Thoracic aorta (tissue), 2 donors: ENCODE measurements at regions not wholly inside any gene's neighbourhood (a gene's known extent, or its start where the extent isn't known, plus 50 kb on each side); places are given as distances from the start of the nearest gene placed in this dataset.

ENCODE experiments used
- ATAC-seq: fragments of 150-250 bp; one replicate; pipeline ENCODE4 v1.8.0; 2017; ENCODE audit warnings: low read depth; ENCODE audit not compliant: insufficient number of reproducible peaks, low FRiP score
- DNase-seq: peaks from one replicate; pipeline ENCODE4 v3.0.0-alpha.2; 2020; ENCODE audit warnings: low spot score
- H3K27ac ChIP-seq, 2 donors: fragments of 200-600 bp; sonication (generic); 1 replicate in 1 of 2; 2 replicates in 1 of 2; pipeline ENCODE4 v1.5.1; 2016; ENCODE audit warnings: mild to moderate bottlenecking in 2 of 2, moderate library complexity in 2 of 2
- H3K27me3 ChIP-seq: fragments of 200-600 bp; sonication (generic); replicated peaks from 2 replicates; pipeline ENCODE4 v1.6.0; 2016; ENCODE audit warnings: mild to moderate bottlenecking; ENCODE audit not compliant: insufficient read depth
- H3K36me3 ChIP-seq: fragments of 200-600 bp; sonication (generic); one replicate; pipeline ENCODE4 v1.5.1; 2016
- H3K4me1 ChIP-seq, 2 donors: fragments of 200-600 bp; sonication (generic); 1 replicate in 1 of 2; 2 replicates in 1 of 2; pipeline versions ENCODE4 v1.5.1 to v1.6.0; 2016; ENCODE audit warnings: low read depth in 2 of 2, mild to moderate bottlenecking in 1 of 2; ENCODE audit not compliant: control insufficient read depth in 1 of 2
- H3K4me3 ChIP-seq: fragments of 200-600 bp; sonication (generic); 2 replicates; pipeline ENCODE4 v1.5.1; 2016; ENCODE audit warnings: mild to moderate bottlenecking
- H3K9me3 ChIP-seq: fragments of 200-600 bp; sonication (generic); 2 replicates; pipeline ENCODE4 v1.5.1; 2016
- TF ChIP-seq, protein P1 (sequence below): fragments of 200-600 bp; sonication (generic); IDR thresholded peaks from one replicate; pipeline ENCODE4 v1.5.1; 2019; ENCODE audit warnings: antibody characterized with exemption

DNA sequence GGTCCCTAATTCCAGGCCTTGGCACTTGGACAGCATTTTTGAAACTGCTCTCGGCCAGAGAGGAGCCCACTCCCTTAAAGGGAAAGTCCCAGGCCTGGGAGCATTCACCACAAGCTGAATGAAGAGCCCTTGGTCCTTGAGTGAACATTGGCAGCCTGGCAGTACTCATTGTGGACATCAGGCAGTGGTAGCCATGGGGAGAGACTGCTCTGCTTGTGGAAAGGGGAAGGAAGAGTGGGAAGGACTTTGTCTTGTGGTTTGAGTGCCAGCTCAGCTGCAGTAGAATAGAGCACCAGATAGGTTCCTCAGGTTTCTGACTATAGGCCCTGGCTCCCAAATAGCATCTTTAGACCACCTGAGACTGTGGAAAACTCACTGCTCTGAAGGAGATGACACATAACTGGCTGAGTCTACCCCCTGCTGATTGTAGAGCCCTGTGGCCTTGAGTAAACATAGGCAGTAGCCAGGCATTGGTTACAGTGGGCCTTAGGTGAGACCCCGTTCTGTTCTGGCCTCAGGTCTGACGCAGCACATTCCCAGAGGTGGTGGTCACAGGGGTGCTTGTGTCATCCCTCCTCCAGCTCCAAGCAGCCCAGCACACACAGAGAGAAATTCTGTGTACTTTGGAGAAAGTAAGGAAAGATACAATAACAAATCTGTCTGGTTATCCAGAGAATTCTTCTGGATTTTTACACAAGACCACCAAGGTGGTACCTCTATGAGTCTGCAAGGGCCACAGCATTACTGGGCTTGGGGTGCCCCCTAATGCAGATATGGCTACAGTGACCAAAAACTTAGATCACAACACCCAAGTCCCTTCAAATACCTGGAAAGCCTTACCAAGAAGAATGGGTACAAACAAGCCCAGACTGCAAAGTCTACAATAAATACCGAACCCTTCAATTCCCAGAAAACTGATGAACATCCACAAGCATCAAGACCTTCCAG is 153.8 kb downstream of the GNAI1 start:
- Histone ChIP-seq H3K36me3 (no peaks in the 10 kb centered on the region), H3K9me3 (no peaks in the 10 kb centered on the region), H3K27me3 (no peaks in the 10 kb centered on the region), H3K27ac (no peak overlapping the region), H3K4me1 (no peaks in the 10 kb centered on the region), H3K4me3 (no peak overlapping the region)
- no peak for ATAC-seq
- DNase-seq = no peak
- TF ChIP-seq, protein P1, sequence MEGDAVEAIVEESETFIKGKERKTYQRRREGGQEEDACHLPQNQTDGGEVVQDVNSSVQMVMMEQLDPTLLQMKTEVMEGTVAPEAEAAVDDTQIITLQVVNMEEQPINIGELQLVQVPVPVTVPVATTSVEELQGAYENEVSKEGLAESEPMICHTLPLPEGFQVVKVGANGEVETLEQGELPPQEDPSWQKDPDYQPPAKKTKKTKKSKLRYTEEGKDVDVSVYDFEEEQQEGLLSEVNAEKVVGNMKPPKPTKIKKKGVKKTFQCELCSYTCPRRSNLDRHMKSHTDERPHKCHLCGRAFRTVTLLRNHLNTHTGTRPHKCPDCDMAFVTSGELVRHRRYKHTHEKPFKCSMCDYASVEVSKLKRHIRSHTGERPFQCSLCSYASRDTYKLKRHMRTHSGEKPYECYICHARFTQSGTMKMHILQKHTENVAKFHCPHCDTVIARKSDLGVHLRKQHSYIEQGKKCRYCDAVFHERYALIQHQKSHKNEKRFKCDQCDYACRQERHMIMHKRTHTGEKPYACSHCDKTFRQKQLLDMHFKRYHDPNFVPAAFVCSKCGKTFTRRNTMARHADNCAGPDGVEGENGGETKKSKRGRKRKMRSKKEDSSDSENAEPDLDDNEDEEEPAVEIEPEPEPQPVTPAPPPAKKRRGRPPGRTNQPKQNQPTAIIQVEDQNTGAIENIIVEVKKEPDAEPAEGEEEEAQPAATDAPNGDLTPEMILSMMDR = no peak

DNA sequence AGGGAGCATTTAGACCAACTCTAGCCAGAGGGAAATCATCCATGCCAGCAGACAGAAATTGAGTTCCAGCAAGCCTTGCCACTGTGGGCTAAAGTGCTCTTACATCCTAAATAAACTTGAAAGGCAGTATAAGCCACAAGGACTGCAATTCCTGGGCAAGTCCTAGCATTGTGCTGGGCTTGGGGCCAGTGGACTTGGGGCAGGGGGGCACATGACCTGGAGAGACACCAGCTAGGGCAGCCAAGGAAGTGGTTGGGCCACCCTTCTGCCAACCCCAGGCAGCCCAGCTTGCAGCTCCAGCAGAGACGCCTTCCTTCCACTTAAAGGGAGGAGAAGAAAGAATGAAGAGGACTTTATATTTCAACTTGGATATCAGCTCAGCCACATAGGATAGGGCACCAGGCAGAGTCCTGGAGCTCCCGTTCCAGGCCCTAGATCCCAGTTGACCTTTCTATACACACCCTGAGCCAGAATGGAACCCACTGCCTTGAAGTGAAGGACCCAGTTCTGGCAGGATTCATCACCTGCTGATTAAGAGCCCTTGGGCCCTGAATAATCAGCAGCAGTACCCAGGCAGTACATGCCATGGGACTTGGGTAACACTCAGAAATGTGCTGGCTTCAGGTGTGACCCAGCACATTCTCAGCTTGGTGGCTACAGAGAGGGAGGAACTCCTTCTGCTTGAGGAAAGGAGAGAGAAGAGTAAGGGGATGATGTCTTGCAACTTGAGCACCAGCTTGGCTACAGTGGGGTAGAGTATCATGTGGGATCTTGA is 153.0 kb downstream of the GNAI1 start:
- ATAC-seq = no peak
- H3K4me3 ChIP-seq = no peak overlapping the region
- no peaks in the 10 kb centered on the region for H3K9me3 ChIP-seq
- H3K27me3 ChIP-seq = no peaks in the 10 kb centered on the region
- no peak overlapping the region for H3K27ac ChIP-seq
- DNase-seq = no peak
- TF ChIP-seq, protein P1 = no peak
- no peaks in the 10 kb centered on the region for H3K4me1 ChIP-seq
- no peaks in the 10 kb centered on the region for H3K36me3 ChIP-seq

DNA sequence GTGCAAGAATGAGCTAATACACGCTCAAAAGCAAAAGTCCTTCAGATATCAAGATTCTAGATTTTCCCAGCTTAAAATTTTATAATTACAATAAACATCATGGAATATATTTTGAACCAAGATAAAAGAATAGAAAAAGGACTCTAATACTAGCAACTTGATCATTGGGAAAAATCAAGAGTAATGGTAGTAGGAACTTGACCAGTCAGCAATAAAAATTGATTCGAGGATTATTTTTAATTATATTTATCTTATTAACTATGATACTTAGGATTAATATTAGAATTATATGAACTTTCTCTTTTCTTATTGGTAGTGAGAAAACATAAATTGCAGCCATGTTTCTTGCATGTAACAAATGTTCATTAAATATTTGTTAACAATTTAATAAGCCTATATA is 152.0 kb downstream of the GNAI1 start:
- ATAC-seq (no peak), DNase-seq (no peak)
- Histone ChIP-seq H3K27me3 (no peaks in the 10 kb centered on the region), H3K9me3 (no peaks in the 10 kb centered on the region), H3K4me1 (no peaks in the 10 kb centered on the region), H3K4me3 (no peak overlapping the region), H3K36me3 (no peaks in the 10 kb centered on the region), H3K27ac (no peak overlapping the region)
- TF ChIP-seq, protein P1 = no peak

DNA sequence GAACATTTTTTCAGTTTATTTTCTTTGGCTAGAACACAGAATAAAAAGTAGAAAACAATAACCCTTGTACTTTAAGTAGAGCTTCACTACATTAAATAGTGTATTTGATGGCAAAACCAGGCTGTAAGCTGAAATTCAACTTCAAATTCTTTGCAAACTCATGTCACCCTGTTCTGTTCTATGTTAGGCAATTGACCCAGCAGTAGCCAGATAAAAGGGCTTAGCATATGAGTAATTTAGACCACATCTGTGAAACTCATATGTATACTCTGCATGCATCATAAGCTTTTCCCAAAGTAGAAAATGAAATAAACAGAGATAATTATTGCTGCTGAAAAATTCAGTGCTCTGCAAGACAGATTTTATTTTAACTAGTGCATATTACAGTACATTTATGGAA is 150.2 kb downstream of the GNAI1 start:
- Histone ChIP-seq H3K4me3 (no peak overlapping the region), H3K27ac (no peak overlapping the region), H3K4me1 (no peaks in the 10 kb centered on the region), H3K9me3 (no peaks in the 10 kb centered on the region), H3K36me3 (no peaks in the 10 kb centered on the region), H3K27me3 (no peaks in the 10 kb centered on the region)
- ATAC-seq (no peak), DNase-seq (no peak)
- TF ChIP-seq, protein P1 = no peak

DNA sequence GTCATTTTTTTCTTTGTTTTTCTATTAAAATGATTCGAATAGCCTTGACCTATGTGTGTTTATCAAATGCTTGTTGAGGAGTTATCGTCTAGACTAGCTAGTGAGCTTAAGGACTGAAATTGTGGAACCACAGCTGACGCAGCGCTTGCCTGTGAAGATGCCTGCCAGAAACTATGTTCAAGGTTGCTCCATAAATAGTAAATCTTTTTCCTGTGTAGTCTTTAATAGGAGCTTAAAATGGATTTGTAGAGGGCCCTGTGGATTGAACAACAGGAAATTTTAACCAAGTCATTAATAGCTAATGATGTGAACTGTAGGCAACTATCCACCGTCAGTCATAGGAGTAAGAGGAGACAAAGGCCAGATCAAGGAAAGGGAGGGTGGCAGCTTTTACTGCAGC is 145.1 kb downstream of the GNAI1 start:
- no peak overlapping the region for H3K27ac ChIP-seq

More for the DNA sequence above, 145.1 kb downstream of the GNAI1 start:
- peaks cover 5 to 16% of the 10 kb centered on the region in 2 donors for H3K4me1 ChIP-seq
- H3K27me3 ChIP-seq = no peaks in the 10 kb centered on the region
- TF ChIP-seq, protein P1 = no peak
- H3K9me3 ChIP-seq = no peaks in the 10 kb centered on the region
- no peak overlapping the region for H3K4me3 ChIP-seq
- H3K36me3 ChIP-seq = no peaks in the 10 kb centered on the region
- ATAC-seq (no peak), DNase-seq (no peak)
